ENCODE measurements at regions not wholly inside any gene's neighbourhood (a gene's known extent, or its start where the extent isn't known, plus 50 kb on each side); places are given as distances from the start of the nearest gene placed in this dataset.

DNA sequence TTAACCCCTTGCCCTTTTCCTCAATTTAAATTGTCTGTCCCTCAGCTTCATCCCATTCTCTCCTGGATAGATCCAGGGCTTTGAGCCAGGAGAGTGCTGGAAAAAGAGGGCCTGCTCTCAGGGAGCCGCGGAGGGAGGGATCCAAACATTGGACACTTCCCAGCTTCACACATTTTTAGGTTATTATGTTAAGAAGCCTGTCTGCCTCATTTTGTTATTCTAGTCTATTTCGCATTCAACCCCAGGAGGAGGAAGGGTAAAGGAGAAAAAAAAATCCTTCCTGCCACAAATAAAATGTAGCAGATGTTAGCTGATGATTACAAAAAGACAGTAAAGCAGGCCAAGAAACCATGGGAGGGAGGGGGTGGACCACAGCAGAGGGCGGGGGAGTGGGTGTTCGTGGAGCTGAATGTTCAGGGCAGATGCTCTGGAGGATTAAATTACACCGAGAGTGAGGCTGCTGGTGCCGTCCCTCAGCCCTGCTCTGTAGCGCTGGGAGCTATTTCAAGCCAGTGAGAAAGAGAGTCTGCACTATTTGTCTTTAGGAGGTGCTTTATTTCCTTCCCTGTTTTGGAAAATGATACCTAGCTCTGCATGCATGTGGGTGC, 60.6 kb upstream of the ZFR start:
- in situ Hi-C loops (cut with HindIII; ENCODE audit: low sequenced_read_pairs), result no loop called here
- TF ChIP-seq, protein P1, sequence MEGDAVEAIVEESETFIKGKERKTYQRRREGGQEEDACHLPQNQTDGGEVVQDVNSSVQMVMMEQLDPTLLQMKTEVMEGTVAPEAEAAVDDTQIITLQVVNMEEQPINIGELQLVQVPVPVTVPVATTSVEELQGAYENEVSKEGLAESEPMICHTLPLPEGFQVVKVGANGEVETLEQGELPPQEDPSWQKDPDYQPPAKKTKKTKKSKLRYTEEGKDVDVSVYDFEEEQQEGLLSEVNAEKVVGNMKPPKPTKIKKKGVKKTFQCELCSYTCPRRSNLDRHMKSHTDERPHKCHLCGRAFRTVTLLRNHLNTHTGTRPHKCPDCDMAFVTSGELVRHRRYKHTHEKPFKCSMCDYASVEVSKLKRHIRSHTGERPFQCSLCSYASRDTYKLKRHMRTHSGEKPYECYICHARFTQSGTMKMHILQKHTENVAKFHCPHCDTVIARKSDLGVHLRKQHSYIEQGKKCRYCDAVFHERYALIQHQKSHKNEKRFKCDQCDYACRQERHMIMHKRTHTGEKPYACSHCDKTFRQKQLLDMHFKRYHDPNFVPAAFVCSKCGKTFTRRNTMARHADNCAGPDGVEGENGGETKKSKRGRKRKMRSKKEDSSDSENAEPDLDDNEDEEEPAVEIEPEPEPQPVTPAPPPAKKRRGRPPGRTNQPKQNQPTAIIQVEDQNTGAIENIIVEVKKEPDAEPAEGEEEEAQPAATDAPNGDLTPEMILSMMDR (IDR thresholded peaks at IDR 0.05; ENCODE audit: low read depth, low read length), result no peak
- DNase-seq (ENCODE audit: low read depth, low spot score), result peak; percentile 96
- H3K4me3 ChIP-seq (ENCODE audit: low read depth, low read length), result no peak overlapping the region

DNA sequence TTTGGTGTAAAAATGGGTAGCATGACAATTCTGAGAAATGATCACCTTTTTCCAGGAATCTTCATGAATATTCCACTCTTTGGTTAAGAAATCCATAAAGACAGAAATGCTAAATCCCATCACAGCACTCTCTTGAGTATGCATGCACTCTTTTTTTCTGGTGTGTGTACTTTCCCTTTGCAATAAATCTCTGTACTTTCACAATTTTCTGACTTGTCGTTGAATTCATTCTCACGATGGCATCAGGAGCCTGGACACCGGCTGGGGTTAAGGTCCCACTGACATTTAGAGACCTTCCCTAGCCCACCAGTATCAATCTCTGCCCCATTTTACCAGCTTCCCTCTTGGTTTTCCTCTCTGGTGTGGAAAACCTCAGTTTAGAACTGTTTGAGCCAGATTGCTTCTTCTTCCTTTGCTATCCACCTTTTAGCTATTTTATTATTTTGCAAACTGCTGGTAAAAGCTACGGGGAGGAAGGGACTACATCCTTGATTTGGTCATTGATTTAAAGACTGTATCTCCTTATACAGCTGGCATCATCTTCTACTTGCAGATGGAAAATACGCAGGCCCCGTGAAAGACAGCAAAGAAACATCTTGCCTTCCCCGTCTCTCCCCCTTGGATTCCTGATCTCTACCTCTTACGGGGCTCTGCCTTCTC, 59.9 kb upstream of the ZFR start:
- no peak for DNase-seq (ENCODE audit: low read depth, low spot score)
- H3K4me3 ChIP-seq (ENCODE audit: low read depth, low read length), result no peak overlapping the region
- TF ChIP-seq, protein P1 (IDR thresholded peaks at IDR 0.05; ENCODE audit: low read depth, low read length), result no peak
- in situ Hi-C loops (cut with HindIII; ENCODE audit: low sequenced_read_pairs), result no loop called here

DNA sequence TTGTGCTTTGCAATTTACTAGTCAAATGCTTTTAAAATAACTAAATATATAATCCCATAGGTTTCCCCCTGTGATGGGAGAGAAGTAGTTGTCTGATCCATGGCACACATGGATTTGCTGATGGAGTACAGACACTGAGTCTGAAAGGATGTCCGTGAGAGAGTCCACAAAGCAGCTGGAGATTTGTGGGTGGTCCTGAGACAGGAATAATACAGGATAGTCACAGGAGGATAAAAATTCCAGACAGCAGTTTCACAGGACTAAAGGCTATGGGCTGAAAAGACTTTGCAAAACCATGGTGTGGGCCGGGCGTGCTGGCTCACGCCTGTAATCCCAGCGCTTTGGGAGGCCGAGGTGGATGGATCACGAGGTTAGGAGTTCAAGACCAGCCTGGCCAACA, 58.7 kb upstream of the ZFR start:
- no peak for DNase-seq (ENCODE audit: low read depth, low spot score)
- no peak overlapping the region for H3K4me3 ChIP-seq (ENCODE audit: low read depth, low read length)
- in situ Hi-C loops (cut with HindIII; ENCODE audit: low sequenced_read_pairs), result no loop called here
- TF ChIP-seq, protein P1 (IDR thresholded peaks at IDR 0.05; ENCODE audit: low read depth, low read length), result no peak

DNA sequence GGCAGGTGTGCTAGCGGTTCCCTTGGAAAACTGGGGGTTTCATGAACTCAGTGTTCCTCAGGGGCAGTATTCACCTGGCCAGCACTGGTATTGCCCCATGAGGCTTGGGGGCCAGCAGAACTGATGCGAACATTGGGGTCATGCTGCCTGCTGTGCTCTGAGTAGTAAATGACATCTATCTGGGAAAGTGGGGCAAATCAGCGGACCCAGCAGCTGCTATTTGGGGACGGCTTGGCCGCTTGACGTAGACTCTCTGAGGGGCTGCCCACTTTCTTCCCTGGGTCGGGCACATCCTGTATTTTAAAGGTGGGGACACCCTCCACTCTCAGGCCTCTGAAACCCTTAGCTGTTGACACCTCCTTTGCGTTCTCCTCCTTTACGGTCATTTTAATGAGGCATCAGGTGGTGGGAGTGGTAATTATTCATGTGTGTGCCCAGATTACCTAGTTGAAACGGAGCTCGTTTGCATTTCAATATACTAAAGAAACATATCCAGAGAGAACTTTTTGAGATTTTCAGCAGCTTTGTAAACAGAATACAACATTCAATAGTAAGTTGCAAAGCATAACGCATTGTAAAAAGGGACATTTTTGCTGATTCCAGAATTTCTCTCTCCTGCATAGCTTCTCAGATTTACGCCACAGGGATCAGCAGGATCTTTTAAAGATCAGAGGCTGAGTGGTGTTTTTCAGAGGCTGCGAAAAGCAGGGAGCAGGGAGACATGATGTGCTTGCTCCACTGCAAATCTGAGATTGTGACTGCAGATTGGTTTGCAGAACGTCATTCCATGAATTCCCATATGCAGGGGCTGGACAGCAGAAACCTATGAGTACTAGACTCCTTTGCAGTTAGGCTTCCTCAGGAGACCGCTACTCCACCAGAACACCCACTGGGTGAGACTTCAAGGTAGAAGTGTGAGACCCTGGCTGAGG, 56.8 kb upstream of the ZFR start:
- in situ Hi-C loops (cut with HindIII; ENCODE audit: low sequenced_read_pairs), result no loop called here
- H3K4me3 ChIP-seq (ENCODE audit: low read depth, low read length), result no peak overlapping the region
- no peak for DNase-seq (ENCODE audit: low read depth, low spot score)
- TF ChIP-seq, protein P1 (IDR thresholded peaks at IDR 0.05; ENCODE audit: low read depth, low read length), result no peak

DNA sequence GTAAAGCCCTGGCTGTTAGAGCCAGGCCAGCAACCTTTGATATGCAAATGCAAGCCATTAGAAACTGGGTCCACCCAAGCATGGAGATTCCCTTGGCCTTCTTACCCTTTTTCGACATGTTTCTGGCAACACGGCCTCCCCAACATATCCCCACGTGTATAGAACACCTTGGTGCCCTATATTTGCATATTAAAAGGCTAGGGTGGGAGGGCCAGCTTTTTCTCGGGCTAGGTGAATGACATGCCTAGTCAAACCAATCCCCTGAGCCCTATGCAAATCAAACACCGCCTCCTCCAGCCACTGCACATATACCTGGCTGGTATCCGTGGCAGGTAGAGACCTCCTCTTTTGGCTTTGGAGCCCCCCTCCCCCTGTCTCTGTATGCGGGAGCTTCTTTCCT, 55.6 kb upstream of the ZFR start:
- DNase-seq (ENCODE audit: low read depth, low spot score), result no peak
- no peak overlapping the region for H3K4me3 ChIP-seq (ENCODE audit: low read depth, low read length)
- in situ Hi-C loops (cut with HindIII; ENCODE audit: low sequenced_read_pairs), result no loop called here
- TF ChIP-seq, protein P1 (IDR thresholded peaks at IDR 0.05; ENCODE audit: low read depth, low read length), result no peak

DNA sequence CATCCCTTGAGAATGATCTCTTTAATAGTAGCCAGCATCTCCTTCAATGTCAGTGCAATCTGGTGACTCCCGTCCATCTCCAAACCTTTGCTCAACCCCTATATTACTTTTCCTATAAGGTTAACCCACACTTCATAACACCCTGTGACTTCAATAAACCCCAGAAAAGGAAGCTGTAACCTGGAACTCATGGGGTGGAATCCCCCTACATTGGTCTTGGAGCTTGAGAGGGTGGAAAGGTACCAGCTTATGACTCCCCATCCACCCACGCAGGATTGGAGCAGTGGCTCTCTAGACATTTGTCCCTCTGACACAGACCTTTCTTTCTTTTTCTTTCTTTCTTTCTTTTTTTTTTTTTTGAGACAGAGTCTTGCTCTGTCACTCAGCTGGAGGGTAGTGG, 54.7 kb upstream of the ZFR start:
- TF ChIP-seq, protein P1 (IDR thresholded peaks at IDR 0.05; ENCODE audit: low read depth, low read length), result no peak
- in situ Hi-C loops (cut with HindIII; ENCODE audit: low sequenced_read_pairs), result no loop called here
- no peak for DNase-seq (ENCODE audit: low read depth, low spot score)
- no peak overlapping the region for H3K4me3 ChIP-seq (ENCODE audit: low read depth, low read length)

All from astrocyte of the spinal cord (primary cell).